ENCODE measurements at regions not wholly inside any gene's neighbourhood (a gene's known extent, or its start where the extent isn't known, plus 50 kb on each side); places are given as distances from the start of the nearest gene placed in this dataset.

DNA sequence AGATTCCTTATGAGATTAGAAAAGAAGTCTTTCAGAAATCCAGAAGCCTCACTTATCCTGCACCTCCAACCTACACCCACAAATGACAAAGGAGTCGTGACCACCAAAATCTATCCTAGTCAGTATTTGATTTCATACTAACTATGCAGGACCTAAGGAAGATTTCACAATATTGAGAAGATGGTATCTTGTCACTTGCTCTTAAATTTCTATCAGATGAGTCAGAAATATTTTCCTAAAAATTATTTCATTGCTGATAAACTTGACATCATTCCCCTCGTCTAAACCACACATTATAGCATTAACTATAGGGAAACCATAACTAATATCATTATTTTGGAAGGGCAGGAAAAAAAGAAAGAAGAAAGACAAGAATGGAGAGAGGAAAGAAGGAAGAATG lies 138.0 kb upstream of the THBS1 start:
- TF ChIP-seq, protein P1, sequence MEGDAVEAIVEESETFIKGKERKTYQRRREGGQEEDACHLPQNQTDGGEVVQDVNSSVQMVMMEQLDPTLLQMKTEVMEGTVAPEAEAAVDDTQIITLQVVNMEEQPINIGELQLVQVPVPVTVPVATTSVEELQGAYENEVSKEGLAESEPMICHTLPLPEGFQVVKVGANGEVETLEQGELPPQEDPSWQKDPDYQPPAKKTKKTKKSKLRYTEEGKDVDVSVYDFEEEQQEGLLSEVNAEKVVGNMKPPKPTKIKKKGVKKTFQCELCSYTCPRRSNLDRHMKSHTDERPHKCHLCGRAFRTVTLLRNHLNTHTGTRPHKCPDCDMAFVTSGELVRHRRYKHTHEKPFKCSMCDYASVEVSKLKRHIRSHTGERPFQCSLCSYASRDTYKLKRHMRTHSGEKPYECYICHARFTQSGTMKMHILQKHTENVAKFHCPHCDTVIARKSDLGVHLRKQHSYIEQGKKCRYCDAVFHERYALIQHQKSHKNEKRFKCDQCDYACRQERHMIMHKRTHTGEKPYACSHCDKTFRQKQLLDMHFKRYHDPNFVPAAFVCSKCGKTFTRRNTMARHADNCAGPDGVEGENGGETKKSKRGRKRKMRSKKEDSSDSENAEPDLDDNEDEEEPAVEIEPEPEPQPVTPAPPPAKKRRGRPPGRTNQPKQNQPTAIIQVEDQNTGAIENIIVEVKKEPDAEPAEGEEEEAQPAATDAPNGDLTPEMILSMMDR (IDR thresholded peaks at IDR 0.05; ENCODE audit: low read depth, low read length, poor library complexity, severe bottlenecking): no peak
- TF ChIP-seq EZH2phosphoT487 (IDR thresholded peaks at IDR 0.05; ENCODE audit: borderline replicate concordance, low read length): no peak
